Adrenal gland (tissue), 5 donors: ENCODE measurements at regions not wholly inside any gene's neighbourhood (a gene's known extent, or its start where the extent isn't known, plus 50 kb on each side); places are given as distances from the start of the nearest gene placed in this dataset.

Experiments
- CTCF ChIP-seq, 6 experiments: fragments of 450-650 bp in 4 of 6; fragments of 200-600 bp in 2 of 6; sonication (generic) in 1 of 6; IDR thresholded peaks; 1 replicate in 5 of 6; 2 replicates in 1 of 6; pipeline versions ENCODE4 v1.5.1 to v1.8.0; 2016 to 2021; ENCODE audit warnings: antibody characterized with exemption in 6 of 6, mild to moderate bottlenecking in 2 of 6, moderate library complexity in 1 of 6
- POLR2A ChIP-seq, 2 donors: fragments of 450-650 bp; IDR thresholded peaks; one replicate each; pipeline ENCODE4 v1.6.1; 2017; ENCODE audit warnings: antibody characterized with exemption in 2 of 2, mild to moderate bottlenecking in 2 of 2, moderate library complexity in 1 of 2
- donor health status: DM: no; HTN: no; CAD: no.

GRCh38 chr6:122143813-122144601, 255.4 kb upstream of the HSF2 start:
- TF ChIP-seq CTCF (IDR thresholded peaks at IDR 0.05) (no peak), POLR2A (IDR thresholded peaks at IDR 0.05) (no peak)
